Karpas-422 (cell line): ENCODE measurements at regions not wholly inside any gene's neighbourhood (a gene's known extent, or its start where the extent isn't known, plus 50 kb on each side); places are given as distances from the start of the nearest gene placed in this dataset.

Experiments used
- DNase-seq: peaks from one replicate; pipeline ENCODE4 v3.0.0-alpha.2; 2015
- H2AFZ ChIP-seq: fragments of 200-600 bp; sonication (generic); 2 replicates; pipeline ENCODE4 v1.6.1; 2014; ENCODE audit warnings: antibody characterized with exemption, low read length, mixed read lengths
- H3K27ac ChIP-seq: fragments of 200-600 bp; sonication (generic); 2 replicates; pipeline ENCODE4 v1.5.1; 2014; ENCODE audit warnings: mild to moderate bottlenecking, low read length, moderate library complexity
- H3K27me3 ChIP-seq: fragments of 200-600 bp; sonication (generic); 2 replicates; pipeline ENCODE4 v1.6.1; 2014; ENCODE audit warnings: low read length, mixed read lengths
- H3K36me3 ChIP-seq: fragments of 200-600 bp; sonication (generic); 2 replicates; pipeline ENCODE4 v1.6.1; 2014; ENCODE audit warnings: low read length, mixed read lengths; ENCODE audit not compliant: insufficient read depth
- H3K4me1 ChIP-seq: fragments of 200-600 bp; sonication (generic); 2 replicates; pipeline ENCODE4 v1.6.1; 2014; ENCODE audit warnings: mild to moderate bottlenecking, low read length, mixed read lengths
- H3K4me2 ChIP-seq: fragments of 200-600 bp; sonication (generic); 2 replicates; pipeline ENCODE4 v1.6.1; 2014; ENCODE audit warnings: low read length, low read depth, mild to moderate bottlenecking; ENCODE audit not compliant: poor library complexity, severe bottlenecking
- H3K4me3 ChIP-seq: fragments of 200-600 bp; sonication (generic); 2 replicates; pipeline ENCODE4 v1.5.1; 2014; ENCODE audit warnings: mild to moderate bottlenecking, antibody characterized with exemption, low read length, mixed read lengths
- H3K79me2 ChIP-seq: fragments of 200-600 bp; sonication (generic); 2 replicates; pipeline ENCODE4 v1.6.1; 2014; ENCODE audit warnings: mild to moderate bottlenecking, low read length, mixed read lengths
- H3K9ac ChIP-seq: fragments of 200-600 bp; sonication (generic); 2 replicates; pipeline ENCODE4 v1.6.0; 2014; ENCODE audit warnings: low read length
- H3K9me2 ChIP-seq: fragments of 200-600 bp; sonication (generic), shearing (Covaris generic); replicated peaks from 2 replicates; pipeline ENCODE4 v1.6.0; 2014; ENCODE audit warnings: mild to moderate bottlenecking, low read length, moderate library complexity; ENCODE audit not compliant: insufficient read depth
- H3K9me3 ChIP-seq: fragments of 300-700, 200-600 bp; sonication (generic); 2 replicates; pipeline ENCODE4 v1.6.1; 2014; ENCODE audit warnings: low read length, mixed read lengths
- H4K20me1 ChIP-seq: fragments of 200-600 bp; sonication (generic); 2 replicates; pipeline ENCODE4 v1.6.1; 2014; ENCODE audit warnings: mild to moderate bottlenecking, antibody characterized with exemption, low read length, low read depth; ENCODE audit not compliant: insufficient read depth

GRCh38 chr2:58514252-58514651 lies 273.1 kb upstream of the FANCL start:
- no peaks in the 10 kb centered on the region for H3K36me3 ChIP-seq
- H3K4me1 ChIP-seq = no peaks in the 10 kb centered on the region
- H3K27me3 ChIP-seq = no peaks in the 10 kb centered on the region
- no peak overlapping the region for H3K4me3 ChIP-seq
- H3K9me3 ChIP-seq = no peaks in the 10 kb centered on the region
- H4K20me1 ChIP-seq = no peaks in the 10 kb centered on the region
- no peak overlapping the region for H2AFZ ChIP-seq
- no peak overlapping the region for H3K4me2 ChIP-seq
- DNase-seq = no peak
- no peaks in the 10 kb centered on the region for H3K9me2 ChIP-seq
- H3K9ac ChIP-seq = no peak overlapping the region
- H3K79me2 ChIP-seq = no peaks in the 10 kb centered on the region
- no peak overlapping the region for H3K27ac ChIP-seq

GRCh38 chr2:58512878-58513277 lies 271.8 kb upstream of the FANCL start:
- no peak overlapping the region for H3K4me2 ChIP-seq
- H3K79me2 ChIP-seq = no peaks in the 10 kb centered on the region
- H3K9me3 ChIP-seq = no peaks in the 10 kb centered on the region
- H3K36me3 ChIP-seq = no peaks in the 10 kb centered on the region
- H3K27ac ChIP-seq = no peak overlapping the region
- no peaks in the 10 kb centered on the region for H3K4me1 ChIP-seq
- DNase-seq = no peak
- H4K20me1 ChIP-seq = no peaks in the 10 kb centered on the region
- H3K9ac ChIP-seq = no peak overlapping the region
- no peak overlapping the region for H2AFZ ChIP-seq
- H3K4me3 ChIP-seq = no peak overlapping the region
- no peaks in the 10 kb centered on the region for H3K27me3 ChIP-seq
- no peaks in the 10 kb centered on the region for H3K9me2 ChIP-seq

GRCh38 chr2:58508006-58508405 lies 266.9 kb upstream of the FANCL start:
- H3K79me2 ChIP-seq = no peaks in the 10 kb centered on the region
- H3K4me1 ChIP-seq = no peaks in the 10 kb centered on the region
- no peaks in the 10 kb centered on the region for H3K36me3 ChIP-seq
- no peak overlapping the region for H2AFZ ChIP-seq
- no peak overlapping the region for H3K4me3 ChIP-seq
- H4K20me1 ChIP-seq = no peaks in the 10 kb centered on the region
- no peak overlapping the region for H3K4me2 ChIP-seq
- no peak overlapping the region for H3K9ac ChIP-seq
- no peak overlapping the region for H3K27ac ChIP-seq
- no peaks in the 10 kb centered on the region for H3K9me3 ChIP-seq
- H3K27me3 ChIP-seq = no peaks in the 10 kb centered on the region
- no peaks in the 10 kb centered on the region for H3K9me2 ChIP-seq
- no peak for DNase-seq

GRCh38 chr2:58503918-58504317 lies 262.8 kb upstream of the FANCL start:
- H3K27ac ChIP-seq = no peak overlapping the region
- H2AFZ ChIP-seq = no peak overlapping the region
- no peak overlapping the region for H3K4me2 ChIP-seq
- H3K9ac ChIP-seq = no peak overlapping the region
- no peak for DNase-seq
- no peaks in the 10 kb centered on the region for H3K27me3 ChIP-seq
- H3K4me1 ChIP-seq = no peaks in the 10 kb centered on the region
- H3K36me3 ChIP-seq = no peaks in the 10 kb centered on the region
- no peak overlapping the region for H3K4me3 ChIP-seq
- H3K9me3 ChIP-seq = no peaks in the 10 kb centered on the region
- no peaks in the 10 kb centered on the region for H3K9me2 ChIP-seq
- no peaks in the 10 kb centered on the region for H4K20me1 ChIP-seq
- H3K79me2 ChIP-seq = no peaks in the 10 kb centered on the region

GRCh38 chr2:58502931-58503330 lies 261.8 kb upstream of the FANCL start:
- Histone ChIP-seq H3K4me3 (no peak overlapping the region), H3K4me2 (no peak overlapping the region), H3K9me3 (no peaks in the 10 kb centered on the region), H3K27ac (no peak overlapping the region), H3K27me3 (no peaks in the 10 kb centered on the region), H2AFZ (no peak overlapping the region), H3K79me2 (no peaks in the 10 kb centered on the region), H3K9ac (no peak overlapping the region), H4K20me1 (no peaks in the 10 kb centered on the region), H3K4me1 (no peaks in the 10 kb centered on the region), H3K9me2 (no peaks in the 10 kb centered on the region), H3K36me3 (no peaks in the 10 kb centered on the region)
- DNase-seq = no peak

GRCh38 chr2:58501371-58502160 lies 260.4 kb upstream of the FANCL start:
- no peak overlapping the region for H3K4me3 ChIP-seq
- no peaks in the 10 kb centered on the region for H4K20me1 ChIP-seq
- no peaks in the 10 kb centered on the region for H3K27me3 ChIP-seq
- H3K9me3 ChIP-seq = no peaks in the 10 kb centered on the region
- H3K9ac ChIP-seq = no peak overlapping the region
- H3K4me2 ChIP-seq = no peak overlapping the region
- H2AFZ ChIP-seq = no peak overlapping the region
- H3K36me3 ChIP-seq = no peaks in the 10 kb centered on the region
- no peaks in the 10 kb centered on the region for H3K9me2 ChIP-seq
- H3K4me1 ChIP-seq = no peaks in the 10 kb centered on the region
- DNase-seq = no peak
- H3K79me2 ChIP-seq = no peaks in the 10 kb centered on the region
- no peak overlapping the region for H3K27ac ChIP-seq

DNA sequence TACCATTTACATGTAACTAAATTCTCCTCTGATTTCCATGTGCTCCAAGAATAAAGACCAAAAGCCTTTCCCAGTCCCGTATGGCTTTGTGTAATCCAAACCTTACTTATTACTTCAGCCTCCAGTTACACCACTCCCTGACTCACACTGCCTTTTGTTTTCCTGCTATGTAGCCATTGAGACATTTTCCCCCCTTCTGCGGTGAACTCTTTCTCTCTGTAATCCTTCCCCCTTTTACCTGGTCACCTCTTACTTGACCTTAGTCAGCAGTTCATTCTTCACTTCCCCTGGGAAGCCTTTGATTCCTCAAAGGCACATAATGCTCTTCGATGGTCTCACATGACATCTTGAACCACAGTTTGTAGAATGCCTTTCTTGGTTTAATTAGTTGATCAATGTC lies 256.0 kb upstream of the FANCL start:
- no peaks in the 10 kb centered on the region for H3K9me3 ChIP-seq
- H3K9ac ChIP-seq = no peak overlapping the region
- no peak overlapping the region for H3K27ac ChIP-seq
- H3K4me1 ChIP-seq = no peaks in the 10 kb centered on the region
- DNase-seq = no peak
- H3K9me2 ChIP-seq = no peaks in the 10 kb centered on the region
- H2AFZ ChIP-seq = no peak overlapping the region
- no peaks in the 10 kb centered on the region for H3K79me2 ChIP-seq
- H3K4me2 ChIP-seq = no peak overlapping the region
- no peaks in the 10 kb centered on the region for H3K27me3 ChIP-seq
- no peak overlapping the region for H3K4me3 ChIP-seq
- H3K36me3 ChIP-seq = no peaks in the 10 kb centered on the region
- no peaks in the 10 kb centered on the region for H4K20me1 ChIP-seq

- Histone ChIP-seq H3K27ac (no peak overlapping the region), H3K79me2 (no peaks in the 10 kb centered on the region)
- DNase-seq = no peak
These were observed 254.7 kb upstream of the FANCL start for GRCh38 chr2:58495806-58496205.

More at GRCh38 chr2:58495806-58496205, 254.7 kb upstream of the FANCL start:
- H2AFZ ChIP-seq = no peak overlapping the region
- no peak overlapping the region for H3K4me2 ChIP-seq
- H3K9me3 ChIP-seq = no peaks in the 10 kb centered on the region
- no peaks in the 10 kb centered on the region for H3K36me3 ChIP-seq
- H3K4me1 ChIP-seq = no peaks in the 10 kb centered on the region
- H3K9me2 ChIP-seq = no peaks in the 10 kb centered on the region
- no peak overlapping the region for H3K4me3 ChIP-seq
- H4K20me1 ChIP-seq = no peaks in the 10 kb centered on the region
- H3K9ac ChIP-seq = no peak overlapping the region
- no peaks in the 10 kb centered on the region for H3K27me3 ChIP-seq
